GM21423 (cell line): ENCODE measurements at regions not wholly inside any gene's neighbourhood (a gene's known extent, or its start where the extent isn't known, plus 50 kb on each side); places are given as distances from the start of the nearest gene placed in this dataset.

ENCODE experiments used
- ATAC-seq: cut with Tn5 transposase; IDR thresholded peaks from one replicate; pipeline ENCODE4 v1.9.1; 2021; ENCODE audit warnings: mild to moderate bottlenecking, moderate library complexity; ENCODE audit not compliant: unreplicated experiment

- no peak for ATAC-seq
Observed at GRCh38 chr11:131111775-131112174, 195.5 kb upstream of the SNX19 start.

GRCh38 chr11:131118247-131118646 is 202.0 kb upstream of the SNX19 start:
- no peak for ATAC-seq

DNA sequence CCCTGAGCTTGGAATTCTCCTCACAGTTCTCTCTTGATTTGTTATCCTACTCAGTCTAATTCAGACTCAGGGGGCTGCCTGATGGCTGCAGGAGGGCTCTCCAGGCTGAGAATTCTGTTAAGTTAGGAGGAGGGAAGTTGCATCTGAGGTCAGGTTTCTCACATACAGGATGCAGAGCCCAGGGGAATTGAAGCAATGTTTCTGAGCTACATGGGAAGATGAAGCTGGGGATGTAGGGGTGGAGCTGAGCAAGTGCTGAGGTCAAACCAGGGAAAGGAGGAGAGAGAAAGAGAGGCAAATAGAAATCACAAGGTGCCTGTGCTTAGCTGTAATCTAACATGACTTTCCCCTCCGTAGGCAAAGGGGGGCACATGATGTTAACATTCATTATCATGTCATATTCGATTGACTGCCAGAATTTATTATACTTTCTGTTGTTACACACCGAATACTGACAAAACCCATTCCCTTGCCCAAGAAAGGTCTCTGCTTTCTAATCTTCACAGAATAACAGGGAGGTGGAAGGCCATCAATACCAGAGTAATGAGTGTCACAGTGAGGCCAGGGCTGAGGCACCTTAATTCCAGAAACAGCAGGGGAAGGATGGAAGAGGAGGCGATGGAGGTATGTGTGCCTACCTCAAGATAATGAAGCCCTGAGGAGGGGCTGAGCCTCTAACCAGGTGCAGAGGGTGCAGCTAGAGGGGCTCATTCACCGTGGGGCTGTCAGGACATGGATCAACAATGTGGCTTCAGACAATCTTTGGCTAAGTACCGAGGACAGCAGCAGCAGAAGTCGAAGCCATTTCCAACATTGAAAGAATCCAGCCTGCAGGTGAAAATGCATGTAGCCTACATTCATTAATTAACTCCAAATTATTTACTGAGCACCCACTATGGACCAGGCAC is 205.4 kb upstream of the SNX19 start:
- ATAC-seq: no peak

GRCh38 chr11:131122448-131122847 is 206.2 kb upstream of the SNX19 start:
- ATAC-seq: no peak

DNA sequence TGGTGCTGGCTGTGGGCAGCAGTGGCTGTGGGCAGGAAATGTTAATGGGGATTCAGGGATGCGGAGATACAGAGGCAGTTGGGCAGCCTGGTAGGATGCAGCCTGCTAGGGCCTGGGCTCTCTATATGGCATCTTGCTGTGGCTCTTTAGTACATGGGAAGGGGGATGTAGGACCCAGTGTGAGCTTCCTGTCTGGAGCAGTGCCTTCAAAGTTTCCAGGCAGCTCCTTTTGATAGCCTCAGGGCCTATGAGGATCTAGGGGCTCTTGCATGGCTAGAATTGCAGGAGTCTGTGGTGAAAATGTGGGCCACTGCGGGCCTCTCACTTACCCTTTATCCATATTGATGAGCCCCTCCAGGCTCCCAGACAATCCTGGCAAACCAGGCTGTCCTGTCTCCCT is 213.2 kb upstream of the SNX19 start:
- ATAC-seq: no peak

GRCh38 chr11:131135611-131136010 is 219.3 kb upstream of the SNX19 start:
- no peak for ATAC-seq

DNA sequence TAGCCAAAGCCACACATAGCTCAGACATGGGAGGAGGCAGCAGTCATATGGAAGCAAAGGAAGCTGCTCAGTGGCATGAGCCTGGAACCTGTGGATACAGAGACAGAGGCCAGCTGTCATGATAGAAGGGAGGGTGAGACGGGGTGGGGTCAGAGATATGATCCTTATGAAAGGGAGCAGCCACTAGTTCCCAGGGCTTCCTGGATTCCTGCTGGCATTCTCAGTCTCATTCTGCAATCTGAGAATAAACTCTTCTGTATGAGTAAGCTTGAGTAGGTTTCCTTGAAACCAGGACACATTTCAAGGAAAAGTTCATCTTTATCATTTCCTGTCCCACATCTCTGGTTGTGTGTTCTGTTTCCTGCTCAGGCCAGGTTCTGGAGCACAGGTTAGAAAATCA is 220.2 kb upstream of the SNX19 start:
- no peak for ATAC-seq

GRCh38 chr11:131137046-131137445 is 220.8 kb upstream of the SNX19 start:
- ATAC-seq: no peak

DNA sequence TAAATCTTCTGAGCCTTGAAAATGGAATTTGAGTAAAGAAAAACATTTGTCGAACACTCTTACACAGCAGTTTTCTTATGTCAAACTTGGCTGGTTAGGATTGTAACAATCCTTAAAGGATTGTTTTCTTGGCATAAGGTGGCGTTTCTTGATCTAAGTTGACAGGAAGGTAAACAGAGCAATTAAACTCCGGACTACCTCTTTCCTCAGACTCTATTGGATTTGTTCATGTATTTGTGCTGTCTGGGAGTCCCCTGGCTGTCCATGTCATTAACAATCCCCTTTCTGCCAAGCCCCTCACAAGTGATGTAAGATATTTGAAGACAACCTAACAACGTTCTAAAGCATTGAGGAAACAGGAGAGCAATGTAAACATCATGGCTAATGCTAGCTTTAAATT is 222.5 kb upstream of the SNX19 start:
- ATAC-seq: no peak

DNA sequence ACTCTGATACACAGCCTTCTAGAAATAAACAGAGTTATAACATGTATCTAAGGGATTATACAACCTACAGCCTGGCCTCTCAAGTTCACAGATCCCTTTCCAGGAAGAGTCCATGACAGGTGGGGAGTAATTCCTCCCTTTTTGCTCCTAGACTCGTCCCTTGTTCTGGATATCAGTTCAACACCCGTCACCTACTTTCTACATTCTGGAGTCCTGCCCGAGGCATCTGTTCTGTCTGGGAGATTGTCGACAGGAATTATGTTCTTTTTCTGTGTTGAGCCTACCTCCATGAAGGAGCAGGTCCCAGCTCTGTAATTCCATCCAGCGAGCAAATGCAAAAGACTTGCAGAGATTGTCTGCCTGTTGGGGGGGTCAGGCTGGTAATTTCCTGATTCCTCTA is 224.6 kb upstream of the NTM start:
- no peak for ATAC-seq

GRCh38 chr11:131146827-131147490 is 223.5 kb upstream of the NTM start:
- ATAC-seq: no peak

GRCh38 chr11:131154351-131154750 is 216.1 kb upstream of the NTM start:
- ATAC-seq: no peak

DNA sequence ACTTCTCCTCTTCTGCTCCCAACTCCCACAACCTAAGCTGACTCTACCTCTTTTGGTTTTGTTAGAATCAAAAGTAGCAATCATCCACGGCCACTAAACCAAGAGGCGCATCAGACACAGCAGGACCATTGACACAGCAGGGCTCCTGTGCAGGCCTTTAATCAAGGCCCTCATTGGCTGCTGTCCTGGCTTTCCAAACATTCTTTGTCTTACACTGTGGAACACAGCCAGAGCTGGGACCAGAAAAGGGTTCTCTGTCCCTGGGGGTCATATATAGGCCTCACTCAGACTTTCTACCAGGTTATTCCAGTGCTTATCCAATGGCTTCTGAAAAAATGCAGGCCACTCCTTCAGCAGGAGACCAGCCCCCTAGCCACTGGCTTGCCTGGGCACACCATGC is 212.7 kb upstream of the NTM start:
- ATAC-seq: no peak

GRCh38 chr11:131160846-131161245 is 209.6 kb upstream of the NTM start:
- ATAC-seq: no peak

- ATAC-seq: no peak
Observed at GRCh38 chr11:131163613-131164012, 206.8 kb upstream of the NTM start.

GRCh38 chr11:131165036-131165435 is 205.4 kb upstream of the NTM start:
- ATAC-seq: no peak

- no peak for ATAC-seq
Observed at GRCh38 chr11:131168839-131169713, 201.3 kb upstream of the NTM start.

GRCh38 chr11:131172011-131172410 is 198.4 kb upstream of the NTM start:
- ATAC-seq: no peak

DNA sequence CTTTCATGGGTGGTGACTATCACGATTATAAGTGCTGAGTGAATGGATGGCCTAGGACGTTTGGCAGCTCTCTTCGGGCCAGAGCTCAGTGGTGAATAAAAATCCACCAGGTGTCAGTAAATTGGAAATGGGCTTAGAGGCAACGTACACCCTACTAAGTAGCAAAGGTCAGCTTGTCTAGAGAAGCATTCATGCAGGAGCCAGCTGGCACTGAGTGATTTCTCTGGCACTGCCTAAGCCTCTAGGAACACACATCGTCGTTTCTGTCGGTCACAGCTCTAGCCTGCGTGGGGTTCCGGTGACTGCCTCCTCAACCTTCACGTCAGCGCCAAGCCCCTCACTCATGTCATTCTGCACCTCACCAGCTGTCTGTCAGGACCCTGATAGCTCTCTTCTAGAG is 192.4 kb upstream of the NTM start:
- ATAC-seq: no peak

- ATAC-seq: no peak
Observed at GRCh38 chr11:131178596-131178995, 191.8 kb upstream of the NTM start.

DNA sequence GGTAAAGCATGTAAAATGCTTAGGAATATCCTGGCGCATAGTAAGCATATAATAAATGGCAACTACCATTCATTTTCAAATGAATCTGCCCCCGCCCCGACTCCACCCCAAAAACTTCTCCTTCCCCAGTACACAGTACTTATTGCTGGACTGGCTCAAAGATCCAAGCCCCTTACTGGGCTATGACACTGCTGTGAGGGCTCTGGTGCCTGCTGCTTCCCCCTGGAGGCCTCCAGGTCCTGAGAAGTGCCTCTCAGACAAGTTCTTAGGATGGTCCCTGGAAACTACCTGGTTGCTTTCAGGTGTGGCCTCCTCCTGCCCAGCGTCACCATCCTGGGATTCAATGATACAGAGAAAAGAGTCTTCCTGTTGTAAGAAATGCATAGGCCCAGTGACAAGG is 190.6 kb upstream of the NTM start:
- ATAC-seq: no peak
